T-cell (primary cell): ENCODE measurements at regions not wholly inside any gene's neighbourhood (a gene's known extent, or its start where the extent isn't known, plus 50 kb on each side); places are given as distances from the start of the nearest gene placed in this dataset.
"Not testable (repeated sequence)": the region's sequence is repeated elsewhere in the genome, so short reads cannot be mapped to it uniquely, and the experiment has no call there.

ENCODE experiments used
- ATAC-seq, 4 experiments: fragments of 200-7000 bp in 3 of 4; fragments of 150-1000 bp in 1 of 4; cut with Tn5 transposase; replicated peaks in 1 of 4; 1 replicate in 3 of 4; 2 replicates in 1 of 4; pipeline ENCODE4 v1.10.0; 2021; ENCODE audit warnings: moderate library complexity in 3 of 4, mild to moderate bottlenecking in 2 of 4, moderate number of reproducible peaks in 1 of 4
- CTCF ChIA-PET, 2 donors: fragments of 300-600 bp; sonication (Branson Sonifier 250); formaldehyde crosslinking; loops; one replicate each; lab custom pipeline; 2022; ENCODE audit warnings: antibody characterized with exemption in 2 of 2; lab: Charles Lee
- POLR2A ChIA-PET, 2 donors: fragments of 300-600 bp; sonication (Branson Sonifier 250); formaldehyde crosslinking; loops; one replicate each; lab custom pipeline; 2022; ENCODE audit warnings: antibody characterized with exemption in 2 of 2; lab: Charles Lee
- DNase-seq, 35 experiments: peaks; one replicate each; pipeline versions ENCODE4 v3.0.0 to v3.0.0-alpha.2; 2013 to 2023
- H3K27ac ChIP-seq: one replicate; pipeline ENCODE4 v1.5.1; 2013; ENCODE audit warnings: low read length
- H3K27me3 ChIP-seq, 2 experiments: replicated peaks in 1 of 2; 1 replicate in 1 of 2; 2 replicates in 1 of 2; pipeline versions ENCODE4 v1.6.1 to v1.7.0; 2013; ENCODE audit warnings: low read length in 1 of 2, mixed read lengths in 1 of 2; ENCODE audit not compliant: control insufficient read depth in 2 of 2, insufficient read depth in 2 of 2; ENCODE audit errors: extremely low read depth in 1 of 2
- H3K36me3 ChIP-seq, 2 donors: 1 replicate in 1 of 2; 2 replicates in 1 of 2; pipeline versions ENCODE4 v1.6.1 to v1.7.0; 2013; ENCODE audit warnings: low read length in 1 of 2; ENCODE audit not compliant: control insufficient read depth in 2 of 2, insufficient read depth in 1 of 2; ENCODE audit errors: extremely low read depth in 1 of 2
- H3K4me1 ChIP-seq, 2 experiments: 1 replicate in 1 of 2; 2 replicates in 1 of 2; pipeline versions ENCODE4 v1.6.1 to v1.7.0; 2013; ENCODE audit warnings: low read length in 2 of 2, mixed read lengths in 1 of 2; ENCODE audit not compliant: insufficient read depth in 2 of 2, control insufficient read depth in 1 of 2; ENCODE audit errors: extremely low read depth in 1 of 2
- H3K4me3 ChIP-seq, 2 donors: 1 replicate in 1 of 2; 2 replicates in 1 of 2; pipeline versions ENCODE4 v1.5.1 to v1.7.0; 2013; ENCODE audit warnings: mild to moderate bottlenecking in 2 of 2, low read length in 1 of 2, moderate library complexity in 1 of 2; ENCODE audit not compliant: control insufficient read depth in 1 of 2; ENCODE audit errors: extremely low read depth in 1 of 2
- H3K9me3 ChIP-seq: 2 replicates; pipeline ENCODE4 v1.7.0; 2013
- H3K27ac Mint-ChIP-seq, 2 donors: one replicate each; pipeline ENCODE4 v1.8.0; 2020 to 2021; ENCODE audit warnings: mild to moderate bottlenecking in 2 of 2, mixed read lengths in 2 of 2
- H3K27me3 Mint-ChIP-seq, 2 donors: one replicate each; pipeline ENCODE4 v1.8.0; 2021 to 2022; ENCODE audit warnings: mixed read lengths in 2 of 2
- H3K36me3 Mint-ChIP-seq: one replicate; pipeline ENCODE4 v1.8.0; 2021; ENCODE audit warnings: mixed read lengths
- H3K4me1 Mint-ChIP-seq, 3 donors: one replicate each; pipeline ENCODE4 v1.8.0; 2020 to 2022; ENCODE audit warnings: mixed read lengths in 3 of 3, mild to moderate bottlenecking in 1 of 3
- H3K4me3 Mint-ChIP-seq, 3 donors: one replicate each; pipeline ENCODE4 v1.8.0; 2020 to 2022; ENCODE audit warnings: mild to moderate bottlenecking in 3 of 3, mixed read lengths in 3 of 3, moderate library complexity in 3 of 3
- H3K9me3 Mint-ChIP-seq, 3 donors: one replicate each; pipeline ENCODE4 v1.8.0; 2020 to 2022; ENCODE audit warnings: mixed read lengths in 3 of 3
- WGBS: methylation state at CpG from one replicate; pipeline ENCODE4 v1.1.5; 2013; ENCODE audit warnings: missing lambda C conversion rate; ENCODE audit not compliant: insufficient coverage; 5-methylcytosine and 5-hydroxymethylcytosine counted together

DNA sequence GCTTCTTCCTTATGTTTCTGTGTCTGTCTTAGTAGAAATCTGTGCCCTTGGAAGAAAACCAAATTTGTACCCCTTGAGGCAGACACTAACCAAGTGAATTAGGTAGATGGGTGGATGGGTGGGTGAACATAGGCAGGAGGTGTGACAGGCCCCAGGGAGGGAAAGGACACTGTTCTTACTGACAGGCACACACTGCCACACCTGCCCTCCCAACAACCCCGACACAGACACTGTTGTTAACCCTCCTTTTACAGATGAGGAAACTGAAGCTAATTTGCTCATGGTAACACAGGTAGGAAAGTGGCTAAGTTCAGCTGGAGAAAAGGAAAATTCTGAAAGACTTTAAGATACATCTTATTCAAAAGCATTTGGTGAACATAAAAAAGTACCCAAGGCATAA lies 123.9 kb downstream of the LRRC37A3 start:
- H3K27ac ChIP-seq, H3K4me3 ChIP-seq, DNase-seq, POLR2A ChIA-PET, H3K9me3 Mint-ChIP-seq, H3K36me3 ChIP-seq, CTCF ChIA-PET, H3K9me3 ChIP-seq, H3K27me3 ChIP-seq, H3K27ac Mint-ChIP-seq, H3K4me3 Mint-ChIP-seq, ATAC-seq, H3K27me3 Mint-ChIP-seq: not testable (repeated sequence)
- peaks cover 5 to 33% of the 10 kb centered on the region in 2 experiments for H3K4me1 ChIP-seq
- Mint-ChIP-seq H3K4me1 (peaks cover 23 to 34% (median 23%) of the 10 kb centered on the region in 3 donors), H3K36me3 (peaks cover 13% of the 10 kb centered on the region)
- no CpG with 5 or more reads among the region's 1 CpG for WGBS

GRCh38 chr17:64794548-64795274 lies 124.6 kb downstream of the LRRC37A3 start:
- Mint-ChIP-seq H3K27ac (peak overlapping the region in 1 of 2 donors; percentile 46), H3K36me3 (peaks cover 13% of the 10 kb centered on the region), H3K4me1 (peaks cover 23 to 34% (median 23%) of the 10 kb centered on the region in 3 donors)
- WGBS, result no CpG with 5 or more reads among the region's 16 CpGs
- CTCF ChIA-PET, DNase-seq, H3K36me3 ChIP-seq, H3K9me3 ChIP-seq, H3K4me3 Mint-ChIP-seq, POLR2A ChIA-PET, H3K27me3 ChIP-seq, H3K4me3 ChIP-seq, H3K27me3 Mint-ChIP-seq, H3K9me3 Mint-ChIP-seq, ATAC-seq, H3K27ac ChIP-seq: not testable (repeated sequence)
- H3K4me1 ChIP-seq, result peaks cover 5 to 33% of the 10 kb centered on the region in 2 experiments

GRCh38 chr17:64794113-64794512 lies 125.2 kb downstream of the LRRC37A3 start:
- WGBS, result no CpG with 5 or more reads among the region's 4 CpGs
- peaks cover 18 to 30% (median 21%) of the 10 kb centered on the region in 3 donors for H3K4me1 Mint-ChIP-seq
- H3K9me3 Mint-ChIP-seq, ATAC-seq, DNase-seq, H3K27me3 Mint-ChIP-seq, POLR2A ChIA-PET, H3K27ac ChIP-seq, H3K4me3 ChIP-seq, H3K36me3 ChIP-seq, H3K9me3 ChIP-seq, H3K4me3 Mint-ChIP-seq, CTCF ChIA-PET, H3K27me3 ChIP-seq: not testable (repeated sequence)
- peak overlapping the region in 1 of 2 donors; percentile 16 for H3K27ac Mint-ChIP-seq
- peaks cover 5 to 33% of the 10 kb centered on the region in 2 experiments for H3K4me1 ChIP-seq
- peaks cover 13% of the 10 kb centered on the region for H3K36me3 Mint-ChIP-seq

GRCh38 chr17:64792793-64793575 lies 126.3 kb downstream of the LRRC37A3 start:
- peak overlapping the region; percentile 41 for H3K27ac ChIP-seq
- Mint-ChIP-seq H3K36me3 (peaks cover 13% of the 10 kb centered on the region), H3K4me1 (peaks cover 13 to 25% (median 18%) of the 10 kb centered on the region in 3 donors), H3K27ac (peak overlapping the region; percentile 65 to 76), H3K4me3 (peak overlapping the region in 1 of 3 donors; percentile 40)
- POLR2A ChIA-PET, H3K9me3 ChIP-seq, DNase-seq, H3K9me3 Mint-ChIP-seq, H3K27me3 ChIP-seq, CTCF ChIA-PET, H3K4me3 ChIP-seq, H3K27me3 Mint-ChIP-seq, H3K36me3 ChIP-seq: not testable (repeated sequence)
- H3K4me1 ChIP-seq, result peaks cover 5 to 26% of the 10 kb centered on the region in 2 experiments
- peak; percentile 62 to 87 (median 68) for ATAC-seq
- 0% methylated on average over 1 of the region's 12 CpGs for WGBS

- H3K27me3 Mint-ChIP-seq, H3K4me3 Mint-ChIP-seq, CTCF ChIA-PET, H3K9me3 ChIP-seq, H3K4me3 ChIP-seq, H3K36me3 ChIP-seq, POLR2A ChIA-PET, H3K27me3 ChIP-seq, ATAC-seq, DNase-seq, H3K27ac ChIP-seq, H3K9me3 Mint-ChIP-seq: not testable (repeated sequence)
- H3K4me1 Mint-ChIP-seq, result peaks cover 11 to 21% (median 18%) of the 10 kb centered on the region in 3 donors
- WGBS, result 80% methylated on average over 1 of the region's 12 CpGs
- H3K36me3 Mint-ChIP-seq, result peaks cover 16% of the 10 kb centered on the region
- peaks cover 4 to 21% of the 10 kb centered on the region in 2 experiments for H3K4me1 ChIP-seq
- H3K27ac Mint-ChIP-seq, result peak overlapping the region in 1 of 2 donors; percentile 75
Observed at GRCh38 chr17:64792276-64792675, 127.0 kb downstream of the LRRC37A3 start.

DNA sequence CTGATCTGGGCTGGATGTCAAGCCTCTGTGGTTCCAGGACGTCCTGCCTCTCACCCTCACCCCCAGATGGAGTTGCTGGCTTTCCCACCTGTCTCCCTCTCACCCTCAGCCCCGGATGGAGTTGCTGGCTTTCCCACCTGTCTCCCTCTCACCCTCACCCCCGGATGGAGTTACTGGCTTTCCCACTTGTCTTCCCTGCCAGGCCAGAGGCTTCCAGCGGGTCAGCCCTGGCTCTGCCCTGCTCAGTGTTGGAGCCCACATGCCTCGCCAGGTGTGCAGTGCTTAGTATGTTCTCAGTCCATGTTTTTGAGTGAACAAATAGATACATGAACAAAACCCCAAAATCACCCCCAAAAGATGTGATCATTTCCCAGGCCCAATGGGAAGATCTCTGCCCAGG lies 127.6 kb downstream of the LRRC37A3 start:
- DNase-seq, H3K4me3 ChIP-seq, H3K36me3 ChIP-seq, H3K27me3 ChIP-seq, ATAC-seq, H3K9me3 Mint-ChIP-seq, H3K27me3 Mint-ChIP-seq, H3K9me3 ChIP-seq, H3K27ac ChIP-seq, POLR2A ChIA-PET, CTCF ChIA-PET: not testable (repeated sequence)
- Mint-ChIP-seq H3K4me3 (peak overlapping the region in 1 of 3 donors; percentile 22), H3K36me3 (peaks cover 19% of the 10 kb centered on the region), H3K27ac (peak overlapping the region; percentile 31 to 75), H3K4me1 (peaks cover 11 to 19% (median 15%) of the 10 kb centered on the region in 3 donors)
- H3K4me1 ChIP-seq, result peaks cover 4 to 21% of the 10 kb centered on the region in 2 experiments
- WGBS, result 73% methylated on average over 2 of the region's 5 CpGs
